GM19467 (cell line): ENCODE measurements at regions not wholly inside any gene's neighbourhood (a gene's known extent, or its start where the extent isn't known, plus 50 kb on each side); places are given as distances from the start of the nearest gene placed in this dataset.

Experiments
- ATAC-seq: cut with Tn5 transposase; IDR thresholded peaks from one replicate; pipeline ENCODE4 v1.9.1; 2021; ENCODE audit warnings: mild to moderate bottlenecking, moderate library complexity; ENCODE audit not compliant: unreplicated experiment

DNA sequence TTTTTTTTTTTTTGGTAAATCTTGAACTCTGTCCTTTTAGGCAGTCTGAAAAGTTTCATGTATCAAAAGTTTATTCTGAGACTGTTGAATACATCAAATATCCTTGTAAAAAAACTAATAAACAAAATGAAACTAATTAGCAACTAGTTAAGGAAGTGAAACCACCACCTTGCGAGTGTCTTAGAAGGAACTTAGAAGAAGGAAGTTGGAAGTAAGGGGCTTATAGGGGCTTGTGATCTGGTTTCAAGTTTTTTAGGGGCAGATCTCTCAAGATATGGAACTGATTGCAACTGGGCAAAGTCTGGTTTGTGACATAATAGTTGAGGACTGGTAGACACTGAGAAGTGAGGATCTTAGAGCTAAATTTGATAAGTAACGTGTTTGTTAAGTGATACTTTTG is 748.8 kb downstream of the C12orf50 start:
- peak; percentile 83 for ATAC-seq

DNA sequence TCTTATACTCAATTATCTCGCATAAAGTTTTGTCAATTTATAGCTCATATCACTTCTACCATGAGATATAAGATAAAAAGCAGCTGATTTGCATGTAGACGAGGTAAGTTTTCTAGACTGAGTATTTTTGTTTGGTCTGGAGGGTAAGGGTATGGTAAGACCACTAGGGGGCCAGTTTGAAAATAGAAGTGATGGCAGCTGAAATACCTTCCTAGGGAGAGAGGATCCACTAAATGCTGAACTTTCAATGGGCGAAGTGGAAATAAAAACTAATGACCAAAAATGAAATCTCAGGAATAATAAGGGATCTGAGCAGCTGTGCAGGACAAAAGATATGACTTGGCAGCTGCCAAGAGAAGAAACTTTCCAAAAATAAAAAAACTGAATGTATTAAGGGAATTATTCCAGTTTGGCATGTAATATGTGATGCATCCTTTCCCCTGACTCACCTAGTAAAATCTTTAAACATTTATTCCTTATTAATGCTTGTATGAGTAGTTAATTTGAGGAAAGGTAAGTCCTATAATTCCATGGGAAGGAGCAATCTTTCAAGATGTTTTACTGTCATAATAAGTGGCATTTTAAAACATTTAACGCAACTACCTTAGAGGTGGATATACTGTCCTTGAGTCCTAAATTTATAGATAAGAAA is 754.5 kb downstream of the C12orf50 start:
- ATAC-seq = peak; percentile 80

DNA sequence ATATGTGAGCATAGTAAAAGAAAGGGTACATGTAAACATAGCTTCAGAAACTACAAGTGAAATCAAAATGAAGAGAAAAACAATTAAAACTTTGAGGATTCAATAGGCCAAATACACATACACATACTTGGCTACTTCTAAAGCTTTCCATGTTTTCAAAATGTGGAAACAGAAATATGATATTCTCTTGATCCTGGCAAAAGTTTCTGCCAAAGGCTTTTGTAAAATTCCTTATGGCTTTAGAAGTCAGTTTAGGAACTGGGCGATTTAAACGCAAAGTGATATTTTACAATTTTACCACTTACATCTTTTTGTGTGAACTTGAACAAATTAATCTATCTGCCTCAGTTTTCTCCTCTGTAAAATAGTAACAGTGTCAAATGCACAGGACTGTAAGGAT is 756.4 kb downstream of the C12orf50 start:
- no peak for ATAC-seq

DNA sequence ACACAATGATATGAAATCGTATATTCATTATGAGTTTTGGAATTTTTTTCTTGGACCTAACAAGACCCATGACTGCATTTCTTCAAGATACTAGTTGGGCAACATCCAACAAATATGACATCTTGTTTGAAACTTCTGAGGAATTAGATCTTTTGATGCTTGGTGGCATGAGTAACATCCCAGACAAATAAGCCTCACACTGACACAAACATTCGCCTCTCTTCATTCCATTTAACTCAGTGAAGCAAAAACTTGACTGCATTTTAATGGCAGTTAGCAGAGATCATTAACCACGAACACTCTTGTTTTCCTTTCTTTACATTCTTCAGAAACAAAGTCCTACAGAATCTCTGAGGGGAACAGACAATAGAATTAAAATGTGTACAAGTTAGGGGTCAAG is 758.3 kb downstream of the C12orf50 start:
- ATAC-seq = no peak

DNA sequence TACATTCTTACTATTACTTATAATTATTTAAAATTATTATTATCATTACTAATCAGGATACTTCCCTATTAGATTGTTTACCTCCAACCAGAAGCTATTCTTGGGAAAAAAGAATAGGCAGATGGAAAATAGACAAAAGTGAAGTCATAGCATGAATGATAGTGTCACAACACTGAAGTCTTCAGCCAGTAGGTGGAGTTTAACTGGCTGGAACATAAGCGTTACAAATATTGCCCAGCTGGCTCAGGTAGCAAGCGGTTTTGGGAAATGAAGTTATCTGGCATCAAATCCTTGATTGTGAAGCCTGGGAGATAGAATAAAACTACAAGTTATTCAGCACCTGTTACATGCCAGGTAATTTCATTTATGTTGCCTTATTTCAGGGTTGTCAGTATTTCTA is 762.9 kb downstream of the C12orf50 start:
- ATAC-seq = no peak

DNA sequence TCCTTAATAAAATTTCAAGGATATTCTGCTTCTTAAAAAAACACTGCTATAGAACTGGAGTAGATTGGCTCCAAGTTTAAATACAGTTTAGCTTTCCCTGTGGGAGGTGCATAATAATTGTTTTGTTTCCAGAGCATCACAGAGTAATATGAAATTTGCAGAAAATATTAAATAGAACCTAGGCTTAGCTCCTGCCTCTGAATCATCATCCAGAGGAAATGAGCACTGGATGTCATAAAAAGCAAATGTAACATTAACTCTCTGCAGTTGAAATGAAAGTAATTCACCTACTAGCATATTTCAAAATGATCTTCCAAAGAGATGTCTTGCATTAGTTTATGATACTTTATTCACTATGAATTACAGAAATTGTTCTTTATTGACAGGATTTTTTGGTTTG is 769.8 kb downstream of the C12orf50 start:
- no peak for ATAC-seq

DNA sequence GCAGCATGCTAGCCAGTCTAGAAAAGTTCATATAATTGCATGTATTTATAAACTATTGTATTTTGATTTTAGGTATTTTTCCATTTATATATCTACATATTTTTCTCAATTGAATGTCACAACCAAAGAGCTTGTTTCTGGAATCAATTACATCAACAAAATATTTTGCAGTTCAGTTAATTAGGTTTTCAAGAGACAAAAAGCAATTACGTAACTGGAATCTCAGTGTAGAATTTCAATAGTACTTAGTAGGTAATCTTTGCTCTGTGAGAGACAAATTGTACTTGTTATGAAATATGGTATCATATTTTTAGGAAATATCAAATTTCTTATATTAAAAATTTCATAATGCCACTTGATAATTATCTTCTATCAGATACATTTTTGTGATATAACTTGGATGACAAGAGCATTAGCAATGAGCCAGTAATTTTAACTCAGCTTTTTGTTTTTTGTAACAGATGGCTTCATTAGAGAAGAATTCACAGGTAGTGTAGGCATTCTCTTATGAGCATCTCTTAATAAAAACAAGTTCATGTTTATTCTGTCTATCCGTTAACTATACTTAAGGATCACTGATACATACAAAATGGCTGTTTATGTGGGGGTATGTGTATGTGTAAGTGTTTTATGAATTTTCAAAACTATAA is 774.7 kb downstream of the C12orf50 start:
- no peak for ATAC-seq

DNA sequence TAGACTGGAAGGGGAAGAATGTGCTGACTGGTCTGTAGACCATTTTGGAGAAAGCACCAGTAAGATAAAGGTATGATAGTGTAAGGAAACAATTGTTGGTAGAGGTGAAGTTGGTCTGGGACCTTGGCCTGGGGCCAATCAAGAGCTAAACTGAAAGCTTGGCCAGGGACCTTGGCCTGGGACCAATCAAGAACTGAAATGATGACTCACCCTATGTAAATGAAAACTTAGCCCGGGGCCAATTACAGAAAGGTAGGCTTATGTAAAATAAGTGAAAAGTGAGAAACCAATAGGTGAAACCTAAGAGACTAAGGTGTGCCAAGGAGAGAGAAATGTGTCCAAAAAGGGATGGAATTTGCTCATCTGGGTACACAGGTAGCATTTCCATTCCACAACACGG is 776.0 kb downstream of the C12orf50 start:
- no peak for ATAC-seq

DNA sequence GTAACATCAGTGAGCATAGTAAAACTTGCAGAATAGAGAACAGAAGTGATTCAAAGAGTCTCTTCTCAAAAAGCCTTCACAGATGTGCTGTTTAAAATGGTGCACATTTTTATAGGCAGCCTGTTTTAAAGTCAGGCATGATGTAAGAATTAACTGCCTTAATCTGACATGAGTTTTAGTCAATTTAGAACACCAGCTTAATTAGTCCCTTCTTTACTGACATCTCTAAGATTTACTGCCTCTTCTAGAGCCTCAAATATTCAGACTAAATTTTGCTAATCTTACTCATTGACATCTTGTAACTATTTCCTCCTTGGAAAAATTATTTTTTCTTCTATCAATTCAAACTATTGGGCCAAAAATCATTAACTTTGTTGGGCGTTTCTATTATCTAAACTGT is 782.5 kb downstream of the C12orf50 start:
- no peak for ATAC-seq

DNA sequence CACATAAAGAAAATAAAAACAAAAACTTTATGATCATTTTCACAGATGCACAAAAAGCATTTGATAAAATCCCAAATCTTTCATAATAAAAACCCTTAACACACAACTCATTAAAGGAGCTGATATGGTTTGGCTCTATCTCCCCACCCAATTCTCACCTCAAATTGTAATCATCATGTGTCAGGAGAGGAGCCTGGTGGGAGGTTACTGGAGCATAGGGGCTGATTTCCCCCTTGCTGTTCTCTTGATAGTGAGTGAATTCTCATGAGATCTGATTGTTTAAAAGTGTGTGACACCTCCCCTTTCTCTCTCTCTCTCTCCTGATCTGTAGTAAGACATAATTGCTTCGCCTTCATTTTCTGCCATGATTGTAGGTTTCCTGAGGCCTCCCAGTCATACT is 790.7 kb downstream of the C12orf50 start:
- no peak for ATAC-seq

DNA sequence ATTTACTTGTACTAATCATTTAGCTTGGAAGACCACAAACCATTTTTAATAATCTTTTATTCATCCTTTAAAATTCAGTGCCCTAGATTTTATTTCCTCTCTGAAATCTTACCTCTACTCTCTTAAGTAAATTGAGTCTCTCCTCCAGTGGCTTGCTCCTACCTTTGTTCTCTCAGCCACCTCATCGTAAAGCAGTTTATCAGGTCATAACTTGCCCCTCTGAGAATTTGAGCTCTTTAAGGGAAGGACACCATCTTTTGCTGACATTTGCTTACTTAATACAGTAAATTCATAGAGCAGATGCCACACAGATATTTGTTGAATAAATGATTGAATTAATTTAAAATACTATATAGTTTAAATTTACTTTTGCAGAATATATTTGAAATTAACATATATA is 794.3 kb downstream of the C12orf50 start:
- no peak for ATAC-seq

DNA sequence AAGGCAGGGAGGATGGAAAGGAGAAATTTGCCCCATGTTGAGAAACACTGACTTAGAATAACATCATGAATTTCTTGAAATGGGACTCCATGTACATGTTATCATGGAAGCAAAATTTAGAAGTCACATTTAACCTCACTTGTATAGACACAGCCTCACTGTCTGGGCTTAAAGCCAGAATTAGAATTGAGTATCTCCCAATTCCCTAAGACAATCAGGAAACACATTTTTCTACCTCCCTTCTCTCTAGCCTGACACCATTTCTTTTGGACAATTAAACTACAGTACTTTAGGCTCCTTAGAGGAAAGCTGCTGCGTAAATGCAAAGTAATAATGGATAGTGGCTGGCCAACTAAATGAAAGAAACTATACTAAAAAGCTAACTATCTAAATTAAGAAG is 795.5 kb downstream of the C12orf50 start:
- no peak for ATAC-seq

DNA sequence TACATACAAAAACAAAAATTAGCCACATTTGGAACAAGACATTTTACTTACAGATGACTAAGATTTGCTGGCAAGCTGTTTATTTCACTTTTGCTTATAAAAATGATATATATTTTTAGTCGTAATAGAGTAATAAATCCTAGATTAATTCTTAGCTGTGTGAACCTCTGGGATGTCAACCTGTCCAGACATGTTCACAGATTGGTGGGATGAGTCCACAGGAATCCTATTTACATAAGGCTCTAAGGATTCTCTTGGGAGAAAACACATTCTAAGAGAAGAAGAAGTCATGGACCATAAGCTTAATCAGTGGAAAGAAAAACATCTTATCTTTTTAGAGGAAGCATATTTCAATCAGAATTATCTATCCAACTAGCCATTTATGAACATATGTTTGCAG is 797.4 kb downstream of the C12orf50 start:
- no peak for ATAC-seq

DNA sequence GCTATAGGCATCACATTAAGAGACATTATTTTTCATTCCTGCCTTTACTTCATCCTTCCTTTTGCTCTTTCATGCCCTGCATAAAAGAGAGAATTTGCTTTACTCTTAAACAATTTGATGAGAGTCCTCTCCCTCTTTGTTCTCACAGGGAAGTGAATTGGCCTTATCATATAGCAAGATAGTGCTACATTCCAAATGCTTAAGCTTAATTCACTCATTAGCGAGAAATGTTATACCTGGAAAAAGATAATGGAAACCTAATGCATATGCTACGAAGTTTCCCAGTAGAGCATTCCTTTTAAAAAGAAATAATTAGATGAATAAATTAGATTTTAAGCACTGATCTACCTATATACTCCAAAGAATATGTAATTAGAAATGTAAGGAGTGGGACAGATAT is 798.8 kb downstream of the C12orf50 start:
- no peak for ATAC-seq

DNA sequence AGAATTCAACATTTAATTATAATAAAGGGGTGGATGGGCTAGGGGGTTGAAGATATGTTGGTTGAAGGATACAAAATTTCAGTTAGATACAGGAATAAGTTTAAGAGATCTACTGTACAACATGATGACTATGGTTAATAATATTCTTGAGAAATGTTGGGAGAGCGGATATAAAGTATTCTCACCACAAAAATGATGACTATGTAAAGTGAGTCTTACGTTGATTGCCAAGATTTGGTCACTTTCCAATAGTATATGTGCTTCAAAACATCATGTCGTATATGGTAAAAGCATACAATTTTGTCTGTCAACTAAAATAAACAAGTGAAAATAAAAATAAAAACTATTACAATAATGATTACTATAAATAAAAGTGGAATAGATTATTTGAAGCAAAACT is 802.0 kb downstream of the C12orf50 start:
- ATAC-seq = no peak

DNA sequence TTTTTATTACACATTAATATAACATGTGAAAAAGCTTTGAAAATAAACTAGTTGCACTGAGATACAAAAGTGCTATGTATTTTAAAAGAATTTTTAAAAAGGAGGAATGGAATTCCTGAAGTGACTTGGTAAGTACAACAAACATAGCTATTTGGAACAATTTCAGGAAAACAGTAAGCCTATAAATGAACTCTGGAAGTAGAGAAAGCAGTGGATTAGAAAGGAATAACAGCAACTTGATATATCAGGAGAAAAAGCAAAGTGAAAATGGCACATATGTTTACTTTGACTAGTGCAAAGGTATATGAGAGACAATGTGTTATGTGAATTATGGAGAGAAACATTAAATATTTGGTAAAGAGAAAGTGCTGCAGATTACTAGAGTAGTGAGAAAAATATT is 811.7 kb downstream of the C12orf50 start:
- ATAC-seq = no peak

DNA sequence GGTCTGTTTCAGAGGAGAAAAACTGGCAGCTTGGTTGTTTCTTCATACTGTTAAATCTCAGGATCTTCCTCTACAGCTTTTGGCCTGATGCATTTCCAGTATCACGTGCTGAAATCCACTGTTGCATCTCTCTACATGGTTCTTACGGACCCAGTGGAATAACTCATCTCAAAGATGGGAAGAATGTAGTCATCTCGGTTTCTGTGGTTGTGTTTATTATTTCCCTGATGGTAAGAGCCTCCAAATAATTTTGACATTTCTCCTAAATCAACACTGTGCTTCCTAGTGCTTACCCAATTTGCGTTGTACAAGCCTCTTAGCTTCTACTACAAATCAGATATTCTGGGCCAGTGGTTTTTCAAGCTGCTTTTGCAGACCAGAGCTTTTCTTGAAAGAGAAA is 812.8 kb downstream of the C12orf50 start:
- ATAC-seq = no peak

DNA sequence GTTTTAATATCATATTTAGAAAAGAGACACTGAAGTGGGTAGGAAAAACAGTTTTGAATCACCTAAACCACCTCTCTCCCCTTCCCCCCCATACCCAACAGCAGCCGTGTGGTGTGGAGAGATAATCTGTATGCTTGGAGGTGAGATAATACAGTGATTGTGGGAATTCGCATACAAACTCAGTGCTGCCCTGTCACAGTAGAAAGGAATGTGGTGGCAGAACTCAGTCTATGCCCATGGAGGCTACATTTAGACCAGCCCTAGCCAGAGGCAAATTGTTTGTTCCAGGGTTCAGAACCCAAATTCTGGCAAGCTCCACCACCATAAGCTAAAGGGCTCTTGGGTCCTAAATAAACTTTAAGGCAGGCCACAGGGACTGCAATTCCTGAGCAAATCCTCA is 827.0 kb downstream of the C12orf50 start:
- no peak for ATAC-seq

DNA sequence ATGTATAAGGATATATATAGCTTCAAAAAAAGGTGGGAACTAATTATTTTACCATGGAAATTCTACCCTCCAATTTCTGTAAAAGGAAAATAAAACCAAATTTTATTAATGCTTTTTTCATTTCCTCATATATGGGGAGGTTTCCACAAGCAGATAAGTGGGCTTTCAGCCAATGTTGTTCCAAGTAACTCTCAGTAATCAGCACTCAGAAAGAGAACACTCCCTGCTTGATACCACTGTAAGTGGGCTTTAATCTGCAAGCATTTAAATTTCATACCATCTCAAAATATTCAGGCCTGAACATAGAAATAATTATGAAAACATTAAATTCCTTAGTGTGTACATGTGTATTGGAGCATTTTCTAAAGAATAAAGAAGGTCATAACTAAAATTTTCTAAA is 827.6 kb downstream of the C12orf50 start:
- ATAC-seq = no peak

DNA sequence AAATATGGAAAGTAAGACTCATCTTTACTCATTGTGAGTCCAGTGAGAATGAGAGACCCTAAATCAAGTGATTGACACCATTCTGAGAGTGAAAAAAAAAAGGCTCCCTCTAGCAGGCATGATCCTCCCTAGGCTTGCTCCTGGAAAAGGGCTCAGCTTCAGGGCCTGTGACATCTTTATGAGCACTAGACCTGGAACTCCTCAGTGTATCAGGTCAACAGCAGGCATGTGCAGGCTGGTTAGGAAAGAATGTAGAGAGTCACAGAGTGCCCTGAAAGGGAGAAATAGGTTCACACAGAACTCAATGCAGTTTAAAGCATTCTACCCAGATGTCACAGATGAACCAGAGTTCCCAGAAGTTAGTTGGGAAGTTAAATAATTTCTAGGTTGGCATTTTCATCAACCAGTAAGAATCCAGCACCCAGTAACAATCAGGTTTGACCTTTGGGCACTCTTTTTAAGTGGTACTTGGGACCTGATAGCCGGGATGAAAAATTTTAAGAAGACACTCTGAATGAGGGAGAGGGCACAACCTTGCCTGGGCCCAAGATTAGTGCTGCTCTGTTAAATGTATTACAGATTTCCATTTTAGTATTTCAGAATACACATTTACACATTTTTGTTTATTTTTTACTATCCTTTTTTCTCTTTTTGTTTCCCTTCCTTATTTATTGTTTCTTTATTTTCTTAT is 828.8 kb downstream of the C12orf50 start:
- ATAC-seq = no peak

DNA sequence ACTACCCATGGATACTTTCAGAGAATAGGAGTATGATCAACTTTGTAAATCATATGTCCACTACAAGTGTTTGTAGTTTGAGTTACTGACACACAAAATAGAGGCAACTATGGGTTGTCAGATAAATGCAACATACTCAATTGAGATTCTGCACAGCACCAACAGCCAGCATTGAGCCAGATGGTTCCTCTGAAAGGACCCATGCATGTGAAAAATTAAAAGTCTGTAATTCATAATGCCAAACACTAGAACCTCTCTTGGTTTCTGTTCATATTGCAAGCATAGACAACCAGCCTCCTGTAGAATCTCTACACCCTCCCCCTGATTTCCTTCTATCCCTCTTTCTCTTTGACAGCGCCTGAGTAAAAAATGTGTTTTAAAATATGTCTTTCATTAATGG is 831.0 kb downstream of the C12orf50 start:
- no peak for ATAC-seq

DNA sequence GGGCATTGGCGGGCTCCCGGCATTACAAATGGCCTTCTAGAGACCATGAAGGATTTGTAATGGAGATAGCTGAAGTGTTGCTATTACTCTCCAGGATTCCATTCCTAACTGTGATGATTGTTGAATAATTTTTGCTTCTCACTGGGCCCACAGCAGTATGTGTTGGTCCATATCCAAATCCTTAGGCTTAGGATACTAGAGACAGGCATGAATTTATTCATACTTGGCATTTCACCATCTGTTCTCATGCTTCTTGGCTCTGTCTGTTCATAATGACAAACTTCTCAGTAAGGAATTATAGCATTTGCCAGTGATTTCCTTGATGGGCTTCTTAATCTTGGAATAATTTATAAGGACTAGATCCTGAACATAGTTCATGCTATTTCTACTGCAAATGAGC is 832.9 kb downstream of the C12orf50 start:
- no peak for ATAC-seq
